IPS DF 6.9 (cell line): ENCODE measurements at regions not wholly inside any gene's neighbourhood (a gene's known extent, or its start where the extent isn't known, plus 50 kb on each side); places are given as distances from the start of the nearest gene placed in this dataset.

Source experiments
- DNase-seq: peaks from one replicate; pipeline ENCODE4 v3.0.0-alpha.2; 2013; ENCODE audit warnings: low read depth, low spot score
- H3K27ac ChIP-seq: one replicate; pipeline ENCODE4 v1.5.1; 2013; ENCODE audit warnings: low read length, control low read depth
- H3K27me3 ChIP-seq: 2 replicates; pipeline ENCODE4 v1.6.1; 2013; ENCODE audit warnings: mild to moderate bottlenecking, low read length; ENCODE audit not compliant: control insufficient read depth, insufficient read depth
- H3K36me3 ChIP-seq: 2 replicates; pipeline ENCODE4 v1.6.1; 2013; ENCODE audit warnings: low read length; ENCODE audit not compliant: control insufficient read depth, insufficient read depth
- H3K4me1 ChIP-seq: 2 replicates; pipeline ENCODE4 v1.6.1; 2013; ENCODE audit warnings: low read length; ENCODE audit not compliant: control insufficient read depth, insufficient read depth
- H3K4me3 ChIP-seq: 2 replicates; pipeline ENCODE4 v1.5.1; 2013; ENCODE audit warnings: mild to moderate bottlenecking, low read length
- H3K9me3 ChIP-seq: 2 replicates; pipeline ENCODE4 v1.6.1; 2013; ENCODE audit warnings: low read length, inconsistent platforms; ENCODE audit not compliant: control insufficient read depth, insufficient read depth
- WGBS: extraction: QIAGEN DNeasy Blood & Tissue Kit; methylation state at CpG from one replicate; pipeline ENCODE4 v1.1.7; 2013; ENCODE audit warnings: mixed read lengths, missing lambda C conversion rate; ENCODE audit not compliant: insufficient read length, insufficient coverage; 5-methylcytosine and 5-hydroxymethylcytosine counted together

- DNase-seq, result no peak
- no CpG with 5 or more reads among the region's 4 CpGs for WGBS
- Histone ChIP-seq H3K4me3 (no peak overlapping the region), H3K27me3 (no peaks in the 10 kb centered on the region), H3K4me1 (no peaks in the 10 kb centered on the region), H3K36me3 (no peaks in the 10 kb centered on the region), H3K27ac (no peak overlapping the region), H3K9me3 (no peaks in the 10 kb centered on the region)
Measured at GRCh38 chr11:111006227-111006626, 239.3 kb upstream of the POU2AF2 start.

- WGBS, result no CpG with 5 or more reads among the region's 3 CpGs
- Histone ChIP-seq H3K27ac (no peak overlapping the region), H3K9me3 (no peaks in the 10 kb centered on the region), H3K36me3 (no peaks in the 10 kb centered on the region), H3K4me1 (no peaks in the 10 kb centered on the region), H3K4me3 (no peak overlapping the region), H3K27me3 (no peaks in the 10 kb centered on the region)
- no peak for DNase-seq
Measured at GRCh38 chr11:111001986-111002611, 243.4 kb upstream of the POU2AF2 start.

- no peaks in the 10 kb centered on the region for H3K9me3 ChIP-seq
- H3K36me3 ChIP-seq, result no peaks in the 10 kb centered on the region
- DNase-seq, result no peak
- no peak overlapping the region for H3K27ac ChIP-seq
- no peak overlapping the region for H3K4me3 ChIP-seq
- no peaks in the 10 kb centered on the region for H3K4me1 ChIP-seq
- H3K27me3 ChIP-seq, result no peaks in the 10 kb centered on the region
- WGBS, result no CpG with 5 or more reads among the region's 2 CpGs
Measured at GRCh38 chr11:111001081-111001430, 244.5 kb upstream of the POU2AF2 start.

- Histone ChIP-seq H3K36me3 (no peaks in the 10 kb centered on the region), H3K4me3 (no peak overlapping the region), H3K4me1 (no peaks in the 10 kb centered on the region), H3K27me3 (no peaks in the 10 kb centered on the region), H3K27ac (no peak overlapping the region), H3K9me3 (no peaks in the 10 kb centered on the region)
- no peak for DNase-seq
- WGBS, result 100% methylated on average over 1 of the region's 7 CpGs
Measured at GRCh38 chr11:111000400-111001080, 245.0 kb upstream of the POU2AF2 start.

GRCh38 chr11:110992481-110992880 lies 253.0 kb upstream of the POU2AF2 start:
- H3K9me3 ChIP-seq, result no peaks in the 10 kb centered on the region
- no peak overlapping the region for H3K27ac ChIP-seq
- no peaks in the 10 kb centered on the region for H3K4me1 ChIP-seq
- H3K27me3 ChIP-seq, result no peaks in the 10 kb centered on the region
- no peaks in the 10 kb centered on the region for H3K36me3 ChIP-seq
- DNase-seq, result no peak
- WGBS, result no CpG with 5 or more reads among the region's 1 CpG
- H3K4me3 ChIP-seq, result no peak overlapping the region

- H3K4me3 ChIP-seq, result no peak overlapping the region
- WGBS, result no CpG with 5 or more reads among the region's 4 CpGs
- no peak for DNase-seq
Measured at GRCh38 chr11:110991661-110992355, 253.7 kb upstream of the POU2AF2 start.

GRCh38 chr11:110990311-110990710 lies 255.2 kb upstream of the POU2AF2 start:
- Histone ChIP-seq H3K36me3 (no peaks in the 10 kb centered on the region), H3K9me3 (no peaks in the 10 kb centered on the region), H3K27me3 (no peaks in the 10 kb centered on the region), H3K4me3 (no peak overlapping the region), H3K27ac (no peak overlapping the region), H3K4me1 (no peaks in the 10 kb centered on the region)
- no CpG with 5 or more reads among the region's 3 CpGs for WGBS
- no peak for DNase-seq

More at GRCh38 chr11:110991661-110992355, 253.7 kb upstream of the POU2AF2 start:
- Histone ChIP-seq H3K4me1 (no peaks in the 10 kb centered on the region), H3K9me3 (no peaks in the 10 kb centered on the region), H3K27me3 (no peaks in the 10 kb centered on the region), H3K36me3 (no peaks in the 10 kb centered on the region), H3K27ac (no peak overlapping the region)

GRCh38 chr11:110989428-110990133 lies 255.9 kb upstream of the POU2AF2 start:
- Histone ChIP-seq H3K4me3 (no peak overlapping the region), H3K4me1 (no peaks in the 10 kb centered on the region), H3K27me3 (no peaks in the 10 kb centered on the region), H3K36me3 (no peaks in the 10 kb centered on the region), H3K27ac (no peak overlapping the region), H3K9me3 (no peaks in the 10 kb centered on the region)
- no peak for DNase-seq

GRCh38 chr11:110988671-110989070 lies 256.9 kb upstream of the POU2AF2 start:
- no peak for DNase-seq
- no peaks in the 10 kb centered on the region for H3K27me3 ChIP-seq
- no peaks in the 10 kb centered on the region for H3K9me3 ChIP-seq
- H3K36me3 ChIP-seq, result no peaks in the 10 kb centered on the region
- H3K4me3 ChIP-seq, result no peak overlapping the region
- H3K4me1 ChIP-seq, result no peaks in the 10 kb centered on the region
- WGBS, result no CpG with 5 or more reads among the region's 3 CpGs
- no peak overlapping the region for H3K27ac ChIP-seq

- no peaks in the 10 kb centered on the region for H3K4me1 ChIP-seq
- no peaks in the 10 kb centered on the region for H3K9me3 ChIP-seq
- no peak for DNase-seq
- H3K27me3 ChIP-seq, result no peaks in the 10 kb centered on the region
- H3K4me3 ChIP-seq, result no peak overlapping the region
- WGBS, result no CpG with 5 or more reads among the region's 7 CpGs
- no peak overlapping the region for H3K27ac ChIP-seq
- H3K36me3 ChIP-seq, result no peaks in the 10 kb centered on the region
Measured at GRCh38 chr11:110986016-110986415, 259.5 kb upstream of the POU2AF2 start.
